PFSK-1 (cell line): ENCODE measurements at regions not wholly inside any gene's neighbourhood (a gene's known extent, or its start where the extent isn't known, plus 50 kb on each side); places are given as distances from the start of the nearest gene placed in this dataset.

Experiments used
- FOXP2 ChIP-seq: optimal IDR thresholded peaks from 2 replicates; pipeline ENCODE3; 2011; ENCODE audit warnings: borderline replicate concordance, control low read depth, inconsistent platforms; ENCODE audit not compliant: insufficient read depth; ENCODE audit errors: extremely low read length, extremely low read depth
- POLR2AphosphoS5 ChIP-seq: IDR thresholded peaks from 2 replicates; pipeline ENCODE4 v1.6.1; 2012; ENCODE audit warnings: low read depth, mild to moderate bottlenecking, control low read depth, low read length, moderate library complexity
- SIN3A ChIP-seq: IDR thresholded peaks from 2 replicates; pipeline ENCODE4 v1.6.1; 2012; ENCODE audit warnings: mild to moderate bottlenecking, low read length, moderate library complexity, borderline replicate concordance; ENCODE audit not compliant: insufficient read depth
- TAF1 ChIP-seq: IDR thresholded peaks from 2 replicates; pipeline ENCODE4 v1.6.1; 2012; ENCODE audit warnings: low read length, control low read depth, borderline replicate concordance; ENCODE audit not compliant: insufficient read depth
- TF ChIP-seq, protein P1 (sequence below), 2 experiments: IDR thresholded peaks; 2 replicates each; pipeline versions ENCODE4 v1.6.1 to v1.8.0; 2011 to 2012; ENCODE audit warnings: low read depth in 2 of 2, low read length in 2 of 2, control low read depth in 1 of 2, inconsistent platforms in 1 of 2, mild to moderate bottlenecking in 1 of 2, moderate library complexity in 1 of 2; ENCODE audit not compliant: insufficient read depth in 1 of 2

DNA sequence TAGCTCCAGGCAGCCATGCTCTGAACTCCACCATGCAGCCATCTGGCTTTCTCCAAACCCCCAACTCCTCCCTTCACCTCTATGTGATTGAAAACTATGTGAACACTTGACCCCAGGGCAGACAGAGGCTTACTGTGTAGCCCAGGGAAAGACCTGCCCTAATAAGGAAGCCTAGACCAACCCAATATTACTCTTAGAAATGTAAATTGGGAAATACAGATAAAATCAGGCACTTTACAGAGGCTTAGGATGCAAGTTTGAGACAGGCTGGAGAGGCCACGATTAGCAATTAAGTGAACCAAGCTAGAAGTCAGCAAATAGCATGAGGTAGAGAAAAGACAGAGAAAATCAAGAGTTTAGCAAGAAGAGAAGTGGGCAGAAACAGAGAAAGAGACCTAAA is 141.7 kb upstream of the ABCA1 start:
- TF ChIP-seq, protein P1, sequence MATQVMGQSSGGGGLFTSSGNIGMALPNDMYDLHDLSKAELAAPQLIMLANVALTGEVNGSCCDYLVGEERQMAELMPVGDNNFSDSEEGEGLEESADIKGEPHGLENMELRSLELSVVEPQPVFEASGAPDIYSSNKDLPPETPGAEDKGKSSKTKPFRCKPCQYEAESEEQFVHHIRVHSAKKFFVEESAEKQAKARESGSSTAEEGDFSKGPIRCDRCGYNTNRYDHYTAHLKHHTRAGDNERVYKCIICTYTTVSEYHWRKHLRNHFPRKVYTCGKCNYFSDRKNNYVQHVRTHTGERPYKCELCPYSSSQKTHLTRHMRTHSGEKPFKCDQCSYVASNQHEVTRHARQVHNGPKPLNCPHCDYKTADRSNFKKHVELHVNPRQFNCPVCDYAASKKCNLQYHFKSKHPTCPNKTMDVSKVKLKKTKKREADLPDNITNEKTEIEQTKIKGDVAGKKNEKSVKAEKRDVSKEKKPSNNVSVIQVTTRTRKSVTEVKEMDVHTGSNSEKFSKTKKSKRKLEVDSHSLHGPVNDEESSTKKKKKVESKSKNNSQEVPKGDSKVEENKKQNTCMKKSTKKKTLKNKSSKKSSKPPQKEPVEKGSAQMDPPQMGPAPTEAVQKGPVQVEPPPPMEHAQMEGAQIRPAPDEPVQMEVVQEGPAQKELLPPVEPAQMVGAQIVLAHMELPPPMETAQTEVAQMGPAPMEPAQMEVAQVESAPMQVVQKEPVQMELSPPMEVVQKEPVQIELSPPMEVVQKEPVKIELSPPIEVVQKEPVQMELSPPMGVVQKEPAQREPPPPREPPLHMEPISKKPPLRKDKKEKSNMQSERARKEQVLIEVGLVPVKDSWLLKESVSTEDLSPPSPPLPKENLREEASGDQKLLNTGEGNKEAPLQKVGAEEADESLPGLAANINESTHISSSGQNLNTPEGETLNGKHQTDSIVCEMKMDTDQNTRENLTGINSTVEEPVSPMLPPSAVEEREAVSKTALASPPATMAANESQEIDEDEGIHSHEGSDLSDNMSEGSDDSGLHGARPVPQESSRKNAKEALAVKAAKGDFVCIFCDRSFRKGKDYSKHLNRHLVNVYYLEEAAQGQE (IDR thresholded peaks at IDR 0.05; ENCODE audit: insufficient read depth in 1 of 2, low read depth in 2 of 2, low read length in 2 of 2): no peak
- TF ChIP-seq SIN3A: no peak
- TF ChIP-seq POLR2AphosphoS5: no peak
- no peak for TF ChIP-seq TAF1
- TF ChIP-seq FOXP2: no peak
